Thoracic aorta (tissue), 2 donors: ENCODE measurements at regions not wholly inside any gene's neighbourhood (a gene's known extent, or its start where the extent isn't known, plus 50 kb on each side); places are given as distances from the start of the nearest gene placed in this dataset.

ENCODE experiments used
- ATAC-seq: fragments of 150-250 bp; one replicate; pipeline ENCODE4 v1.8.0; 2017; ENCODE audit warnings: low read depth; ENCODE audit not compliant: insufficient number of reproducible peaks, low FRiP score
- DNase-seq: peaks from one replicate; pipeline ENCODE4 v3.0.0-alpha.2; 2020; ENCODE audit warnings: low spot score
- H3K27ac ChIP-seq, 2 donors: fragments of 200-600 bp; sonication (generic); 1 replicate in 1 of 2; 2 replicates in 1 of 2; pipeline ENCODE4 v1.5.1; 2016; ENCODE audit warnings: mild to moderate bottlenecking in 2 of 2, moderate library complexity in 2 of 2
- H3K27me3 ChIP-seq: fragments of 200-600 bp; sonication (generic); replicated peaks from 2 replicates; pipeline ENCODE4 v1.6.0; 2016; ENCODE audit warnings: mild to moderate bottlenecking; ENCODE audit not compliant: insufficient read depth
- H3K36me3 ChIP-seq: fragments of 200-600 bp; sonication (generic); one replicate; pipeline ENCODE4 v1.5.1; 2016
- H3K4me1 ChIP-seq, 2 donors: fragments of 200-600 bp; sonication (generic); 1 replicate in 1 of 2; 2 replicates in 1 of 2; pipeline versions ENCODE4 v1.5.1 to v1.6.0; 2016; ENCODE audit warnings: low read depth in 2 of 2, mild to moderate bottlenecking in 1 of 2; ENCODE audit not compliant: control insufficient read depth in 1 of 2
- H3K4me3 ChIP-seq: fragments of 200-600 bp; sonication (generic); 2 replicates; pipeline ENCODE4 v1.5.1; 2016; ENCODE audit warnings: mild to moderate bottlenecking
- H3K9me3 ChIP-seq: fragments of 200-600 bp; sonication (generic); 2 replicates; pipeline ENCODE4 v1.5.1; 2016
- TF ChIP-seq, protein P1 (sequence below): fragments of 200-600 bp; sonication (generic); IDR thresholded peaks from one replicate; pipeline ENCODE4 v1.5.1; 2019; ENCODE audit warnings: antibody characterized with exemption

DNA sequence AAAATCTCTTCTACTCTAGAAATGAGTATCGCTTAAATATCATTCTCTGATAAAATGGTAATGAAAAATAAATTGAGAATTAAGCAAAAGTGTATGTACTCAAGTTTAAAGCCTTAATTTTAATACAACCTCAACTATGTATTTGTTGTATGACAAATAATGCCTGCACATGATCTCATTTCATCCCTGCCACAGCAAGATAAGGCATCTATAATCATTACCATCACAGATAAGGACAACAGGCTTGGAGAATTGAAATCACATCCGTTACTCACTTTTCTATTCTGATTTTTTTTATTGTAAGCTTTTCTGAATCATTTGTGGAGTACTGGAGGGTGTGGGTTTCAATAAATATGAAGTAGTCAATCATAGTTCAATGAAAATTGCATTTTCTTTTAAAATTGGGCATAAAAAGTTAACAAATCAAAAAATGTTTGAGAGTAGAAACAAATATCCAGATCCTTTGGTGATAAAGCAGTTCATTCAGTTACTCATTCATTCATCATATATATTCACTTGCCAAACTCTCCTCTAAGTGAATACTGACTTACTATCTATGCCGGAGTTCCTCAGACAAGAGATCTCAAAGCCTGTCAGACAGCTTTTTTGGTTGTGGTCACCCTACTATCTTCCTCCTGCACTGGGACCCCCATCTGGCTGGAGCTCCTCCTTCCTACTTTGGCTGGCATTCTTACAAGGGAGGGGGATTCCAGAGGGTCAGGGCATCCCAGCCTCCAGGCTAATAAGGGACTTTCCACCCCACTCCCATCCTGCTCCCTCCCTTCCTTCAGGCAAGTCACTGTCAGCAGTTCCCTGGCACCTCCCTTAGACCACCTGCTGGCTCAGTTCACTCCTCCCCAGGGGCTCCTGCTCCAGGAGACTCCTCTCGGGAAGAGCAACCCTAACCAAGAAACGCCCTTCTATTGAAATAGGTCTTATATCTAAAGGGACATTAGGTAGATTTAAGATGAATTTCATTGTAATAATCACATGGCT is 118.6 kb downstream of the OGFRL1 start:
- Histone ChIP-seq H3K36me3 (no peaks in the 10 kb centered on the region), H3K9me3 (no peaks in the 10 kb centered on the region), H3K27me3 (no peaks in the 10 kb centered on the region), H3K27ac (no peak overlapping the region), H3K4me1 (peaks cover 29 to 63% of the 10 kb centered on the region in 2 donors), H3K4me3 (no peak overlapping the region)
- DNase-seq (no peak), ATAC-seq (no peak)
- TF ChIP-seq, protein P1, sequence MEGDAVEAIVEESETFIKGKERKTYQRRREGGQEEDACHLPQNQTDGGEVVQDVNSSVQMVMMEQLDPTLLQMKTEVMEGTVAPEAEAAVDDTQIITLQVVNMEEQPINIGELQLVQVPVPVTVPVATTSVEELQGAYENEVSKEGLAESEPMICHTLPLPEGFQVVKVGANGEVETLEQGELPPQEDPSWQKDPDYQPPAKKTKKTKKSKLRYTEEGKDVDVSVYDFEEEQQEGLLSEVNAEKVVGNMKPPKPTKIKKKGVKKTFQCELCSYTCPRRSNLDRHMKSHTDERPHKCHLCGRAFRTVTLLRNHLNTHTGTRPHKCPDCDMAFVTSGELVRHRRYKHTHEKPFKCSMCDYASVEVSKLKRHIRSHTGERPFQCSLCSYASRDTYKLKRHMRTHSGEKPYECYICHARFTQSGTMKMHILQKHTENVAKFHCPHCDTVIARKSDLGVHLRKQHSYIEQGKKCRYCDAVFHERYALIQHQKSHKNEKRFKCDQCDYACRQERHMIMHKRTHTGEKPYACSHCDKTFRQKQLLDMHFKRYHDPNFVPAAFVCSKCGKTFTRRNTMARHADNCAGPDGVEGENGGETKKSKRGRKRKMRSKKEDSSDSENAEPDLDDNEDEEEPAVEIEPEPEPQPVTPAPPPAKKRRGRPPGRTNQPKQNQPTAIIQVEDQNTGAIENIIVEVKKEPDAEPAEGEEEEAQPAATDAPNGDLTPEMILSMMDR = no peak

DNA sequence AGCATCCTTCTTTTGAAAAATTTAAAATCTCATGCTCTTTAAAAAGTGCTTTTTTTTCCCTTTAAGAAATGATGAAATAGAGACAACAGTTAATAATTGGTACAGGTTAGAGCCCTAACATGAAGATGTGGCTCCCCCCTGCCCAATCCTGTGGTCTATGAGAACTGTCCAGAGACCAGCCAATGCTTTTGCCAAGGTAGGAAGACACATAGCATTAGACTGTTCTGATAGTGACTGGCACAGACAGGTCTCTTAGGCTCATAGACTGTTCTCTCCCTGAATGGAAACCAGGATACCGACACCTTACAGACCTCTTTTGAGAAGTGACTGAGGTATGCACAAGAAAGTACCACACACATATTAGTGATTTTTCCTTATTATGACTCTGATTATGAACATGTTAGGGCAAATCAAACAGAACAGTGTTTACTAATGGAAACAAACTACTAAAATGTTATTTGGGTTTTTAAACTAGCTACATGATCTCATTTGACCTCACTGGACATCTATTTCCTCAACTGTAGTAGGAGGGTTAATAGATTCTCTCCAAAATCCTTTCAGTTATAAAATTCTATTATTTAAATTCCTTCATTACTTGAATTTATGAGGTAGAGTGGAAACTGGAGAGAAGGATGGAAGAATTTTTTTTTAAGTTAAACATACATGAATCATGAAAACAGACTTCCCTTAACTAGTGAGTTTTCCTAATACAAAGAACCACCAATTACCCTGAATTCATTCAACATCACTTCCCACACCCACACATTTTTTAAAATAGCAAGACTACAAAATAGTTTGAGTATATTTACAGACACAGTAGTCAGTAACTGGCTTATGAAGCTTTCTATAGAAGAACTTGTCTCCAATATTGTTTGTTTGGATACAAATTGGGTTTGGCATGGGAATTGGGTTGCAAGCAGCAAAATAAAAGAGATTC is 120.4 kb downstream of the OGFRL1 start:
- no peaks in the 10 kb centered on the region for H3K9me3 ChIP-seq

DNA sequence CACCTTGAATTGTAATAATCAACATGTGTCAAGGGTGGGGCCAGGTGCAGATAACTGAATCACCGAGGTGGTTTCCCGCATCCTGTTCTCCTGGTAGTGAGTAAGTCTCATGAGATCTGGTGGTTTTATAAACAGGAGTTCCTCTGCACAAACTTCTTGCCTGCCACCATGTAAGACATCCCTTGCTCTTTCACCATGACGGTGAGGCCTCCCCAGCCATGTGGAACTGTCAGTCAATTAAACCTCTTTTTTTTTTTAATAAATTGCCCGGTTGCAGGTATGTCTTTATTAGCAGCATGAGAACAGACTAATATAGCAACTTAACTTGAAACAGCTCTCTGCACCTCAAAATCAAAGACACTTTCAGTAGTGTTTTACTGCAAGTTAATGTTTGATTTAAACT is 121.6 kb downstream of the OGFRL1 start:
- ATAC-seq = no peak
- H3K27me3 ChIP-seq = no peaks in the 10 kb centered on the region
- no peak overlapping the region for H3K4me3 ChIP-seq
- TF ChIP-seq, protein P1 = no peak
- H3K36me3 ChIP-seq = no peaks in the 10 kb centered on the region
- H3K9me3 ChIP-seq = no peaks in the 10 kb centered on the region
- DNase-seq = no peak
- no peak overlapping the region for H3K27ac ChIP-seq
- peaks cover 35 to 64% of the 10 kb centered on the region in 2 donors for H3K4me1 ChIP-seq

More for the DNA sequence above, 120.4 kb downstream of the OGFRL1 start:
- no peaks in the 10 kb centered on the region for H3K27me3 ChIP-seq
- ATAC-seq (no peak), DNase-seq (no peak)
- no peak overlapping the region for H3K4me3 ChIP-seq
- peak overlapping the region in 1 of 2 donors; percentile 26 for H3K27ac ChIP-seq
- H3K36me3 ChIP-seq = no peaks in the 10 kb centered on the region
- TF ChIP-seq, protein P1 = no peak
- H3K4me1 ChIP-seq = peaks cover 40 to 65% of the 10 kb centered on the region in 2 donors

DNA sequence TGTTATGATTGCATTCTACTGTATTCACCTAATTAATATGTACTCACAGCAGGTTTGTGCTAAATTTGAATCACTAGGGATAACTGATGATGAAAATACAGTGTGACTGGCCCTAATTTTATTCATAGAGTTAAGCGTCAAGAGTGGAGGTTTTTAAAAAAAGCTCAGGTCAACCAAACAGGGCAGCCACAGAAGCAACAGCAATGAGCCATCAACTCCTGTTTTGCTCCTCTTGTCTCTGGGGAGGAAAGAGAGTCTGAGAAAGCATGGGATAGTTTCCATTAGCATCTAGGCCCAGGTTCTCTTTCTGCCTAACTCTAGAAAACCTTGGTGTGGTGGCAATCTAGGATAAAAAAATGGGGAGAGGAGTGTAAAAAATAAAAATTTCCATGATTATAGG is 122.1 kb downstream of the OGFRL1 start:
- TF ChIP-seq, protein P1 = no peak
- ATAC-seq (peak; percentile 36), DNase-seq (no peak)
- Histone ChIP-seq H3K9me3 (no peaks in the 10 kb centered on the region), H3K27me3 (no peaks in the 10 kb centered on the region), H3K27ac (peak overlapping the region; percentile 0 to 86), H3K4me3 (peak overlapping the region; percentile 55), H3K36me3 (peaks cover 4% of the 10 kb centered on the region), H3K4me1 (peaks cover 30 to 61% of the 10 kb centered on the region in 2 donors)
